ENCODE measurements at regions not wholly inside any gene's neighbourhood (a gene's known extent, or its start where the extent isn't known, plus 50 kb on each side); places are given as distances from the start of the nearest gene placed in this dataset.

GRCh38 chr7:50147951-50148808, 55.1 kb upstream of the ZPBP start:
- TF ChIP-seq CTCF (IDR thresholded peaks at IDR 0.05) (no peak), EZH2 (IDR thresholded peaks at IDR 0.05) (no peak), EZH2phosphoT487 (IDR thresholded peaks at IDR 0.05) (no peak)
